Esophagus muscularis mucosa (tissue), 3 donors: ENCODE measurements at regions not wholly inside any gene's neighbourhood (a gene's known extent, or its start where the extent isn't known, plus 50 kb on each side); places are given as distances from the start of the nearest gene placed in this dataset.

Source experiments
- POLR2AphosphoS5 ChIP-seq, 2 donors: sonication (generic); formaldehyde crosslinking; IDR thresholded peaks; one replicate each; pipeline ENCODE4 v1.6.1; 2017; ENCODE audit warnings: antibody characterized with exemption in 2 of 2
- TF ChIP-seq, protein P1 (sequence below), 3 experiments: fragments of 200-600 bp in 2 of 3; fragments of 450-650 bp in 1 of 3; sonication (generic) in 2 of 3; IDR thresholded peaks; one replicate each; pipeline ENCODE4 v1.5.1; 2017 to 2019; ENCODE audit warnings: antibody characterized with exemption in 3 of 3, mild to moderate bottlenecking in 2 of 3, moderate library complexity in 1 of 3

- TF ChIP-seq, protein P1, sequence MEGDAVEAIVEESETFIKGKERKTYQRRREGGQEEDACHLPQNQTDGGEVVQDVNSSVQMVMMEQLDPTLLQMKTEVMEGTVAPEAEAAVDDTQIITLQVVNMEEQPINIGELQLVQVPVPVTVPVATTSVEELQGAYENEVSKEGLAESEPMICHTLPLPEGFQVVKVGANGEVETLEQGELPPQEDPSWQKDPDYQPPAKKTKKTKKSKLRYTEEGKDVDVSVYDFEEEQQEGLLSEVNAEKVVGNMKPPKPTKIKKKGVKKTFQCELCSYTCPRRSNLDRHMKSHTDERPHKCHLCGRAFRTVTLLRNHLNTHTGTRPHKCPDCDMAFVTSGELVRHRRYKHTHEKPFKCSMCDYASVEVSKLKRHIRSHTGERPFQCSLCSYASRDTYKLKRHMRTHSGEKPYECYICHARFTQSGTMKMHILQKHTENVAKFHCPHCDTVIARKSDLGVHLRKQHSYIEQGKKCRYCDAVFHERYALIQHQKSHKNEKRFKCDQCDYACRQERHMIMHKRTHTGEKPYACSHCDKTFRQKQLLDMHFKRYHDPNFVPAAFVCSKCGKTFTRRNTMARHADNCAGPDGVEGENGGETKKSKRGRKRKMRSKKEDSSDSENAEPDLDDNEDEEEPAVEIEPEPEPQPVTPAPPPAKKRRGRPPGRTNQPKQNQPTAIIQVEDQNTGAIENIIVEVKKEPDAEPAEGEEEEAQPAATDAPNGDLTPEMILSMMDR (IDR thresholded peaks at IDR 0.05): no peak
- no peak for TF ChIP-seq POLR2AphosphoS5 (IDR thresholded peaks at IDR 0.05)
Measured at GRCh38 chr10:29699621-29700020, 64.8 kb upstream of the SVIL start.
